Neuronal stem cell (in vitro differentiated cells): ENCODE measurements at regions not wholly inside any gene's neighbourhood (a gene's known extent, or its start where the extent isn't known, plus 50 kb on each side); places are given as distances from the start of the nearest gene placed in this dataset.

Experiments
- DNase-seq: peaks from one replicate; pipeline ENCODE4 v3.0.0-alpha.2; 2013; ENCODE audit warnings: low spot score
- H2AFZ ChIP-seq: one replicate; pipeline ENCODE4 v1.6.1; 2013; ENCODE audit warnings: mild to moderate bottlenecking, low read length, inconsistent platforms
- H2AK5ac ChIP-seq: 2 replicates; pipeline ENCODE4 v1.6.1; 2013; ENCODE audit warnings: low read depth, mild to moderate bottlenecking, inconsistent platforms, low read length, moderate library complexity, mixed read lengths
- H2BK120ac ChIP-seq: 2 replicates; pipeline ENCODE4 v1.6.1; 2013; ENCODE audit warnings: low read depth, mild to moderate bottlenecking, inconsistent platforms, low read length, moderate library complexity, mixed read lengths
- H2BK12ac ChIP-seq: one replicate; pipeline ENCODE4 v1.6.1; 2013; ENCODE audit warnings: low read length, inconsistent platforms
- H2BK15ac ChIP-seq: 2 replicates; pipeline ENCODE4 v1.6.1; 2013; ENCODE audit warnings: mild to moderate bottlenecking, low read length, inconsistent platforms, mixed read lengths
- H2BK5ac ChIP-seq: one replicate; pipeline ENCODE4 v1.6.1; 2013; ENCODE audit warnings: inconsistent platforms, mild to moderate bottlenecking, low read length, moderate library complexity
- H3K14ac ChIP-seq: one replicate; pipeline ENCODE4 v1.6.1; 2013; ENCODE audit warnings: low read length, inconsistent platforms
- H3K18ac ChIP-seq: 2 replicates; pipeline ENCODE4 v1.6.1; 2013; ENCODE audit warnings: low read length, inconsistent platforms
- H3K23ac ChIP-seq: 2 replicates; pipeline ENCODE4 v1.6.1; 2013; ENCODE audit warnings: low read depth, mild to moderate bottlenecking, mixed read lengths, low read length, inconsistent platforms; ENCODE audit not compliant: poor library complexity
- H3K27ac ChIP-seq: replicated peaks from 3 replicates; pipeline ENCODE4 v1.5.1; 2013; ENCODE audit warnings: low read length, inconsistent platforms
- H3K27me3 ChIP-seq, 3 experiments: 2 replicates each; pipeline ENCODE4 v1.6.1; 2013; ENCODE audit warnings: low read length in 3 of 3, mild to moderate bottlenecking in 2 of 3, inconsistent platforms in 1 of 3, low read depth in 1 of 3, mixed read lengths in 1 of 3, moderate library complexity in 1 of 3; ENCODE audit not compliant: control insufficient read depth in 3 of 3, insufficient read depth in 3 of 3
- H3K36me3 ChIP-seq, 2 donors: replicated peaks in 1 of 2; 2 replicates each; pipeline ENCODE4 v1.6.1; 2013; ENCODE audit warnings: low read length in 2 of 2; ENCODE audit not compliant: control insufficient read depth in 2 of 2, insufficient read depth in 2 of 2
- H3K4ac ChIP-seq: 2 replicates; pipeline ENCODE4 v1.6.1; 2013; ENCODE audit warnings: inconsistent platforms, mild to moderate bottlenecking, low read length, moderate library complexity
- H3K4me1 ChIP-seq, 2 donors: 1 replicate in 1 of 2; 2 replicates in 1 of 2; pipeline ENCODE4 v1.6.1; 2013; ENCODE audit warnings: low read length in 2 of 2, low read depth in 1 of 2; ENCODE audit not compliant: control insufficient read depth in 2 of 2, insufficient read depth in 1 of 2
- H3K4me2 ChIP-seq: one replicate; pipeline ENCODE4 v1.6.1; 2013; ENCODE audit warnings: mild to moderate bottlenecking, low read length, inconsistent platforms; ENCODE audit not compliant: insufficient read depth, poor library complexity, severe bottlenecking
- H3K4me3 ChIP-seq, 2 donors: 2 replicates each; pipeline ENCODE4 v1.5.1; 2013; ENCODE audit warnings: low read length in 2 of 2, mild to moderate bottlenecking in 2 of 2, inconsistent platforms in 1 of 2, moderate library complexity in 1 of 2
- H3K79me1 ChIP-seq: one replicate; pipeline ENCODE4 v1.6.1; 2013; ENCODE audit warnings: low read depth, mild to moderate bottlenecking, inconsistent platforms, low read length, moderate library complexity
- H3K9ac ChIP-seq: one replicate; pipeline ENCODE4 v1.6.1; 2013; ENCODE audit warnings: mild to moderate bottlenecking, low read depth, low read length, inconsistent platforms; ENCODE audit not compliant: poor library complexity
- H3K9me3 ChIP-seq, 2 donors: replicated peaks in 1 of 2; 2 replicates each; pipeline versions ENCODE3 to v1.6.1; 2013; ENCODE audit warnings: low read length in 2 of 2, mild to moderate bottlenecking in 2 of 2, inconsistent platforms in 1 of 2, low read depth in 1 of 2, mixed read lengths in 1 of 2, moderate library complexity in 1 of 2; ENCODE audit not compliant: control insufficient read depth in 2 of 2, insufficient read depth in 1 of 2
- H4K8ac ChIP-seq: one replicate; pipeline ENCODE4 v1.6.1; 2013; ENCODE audit warnings: low read depth, mild to moderate bottlenecking, inconsistent platforms, low read length, moderate library complexity
- H4K91ac ChIP-seq: one replicate; pipeline ENCODE4 v1.6.1; 2013; ENCODE audit warnings: low read length, low read depth, mild to moderate bottlenecking, inconsistent platforms; ENCODE audit not compliant: poor library complexity
- WGBS, 2 donors: extraction: QIAGEN DNeasy Blood & Tissue Kit; methylation state at CpG; one replicate each; pipeline ENCODE4 v1.1.7; 2013; ENCODE audit warnings: missing lambda C conversion rate in 2 of 2, mixed read lengths in 1 of 2; ENCODE audit not compliant: insufficient read length in 2 of 2, insufficient replicate concordance in 1 of 2; ENCODE audit errors: extremely low coverage in 2 of 2; 5-methylcytosine and 5-hydroxymethylcytosine counted together

GRCh38 chr2:30362468-30363081 is 84.5 kb upstream of the LCLAT1 start:
- H3K36me3 ChIP-seq, result no peaks in the 10 kb centered on the region

DNA sequence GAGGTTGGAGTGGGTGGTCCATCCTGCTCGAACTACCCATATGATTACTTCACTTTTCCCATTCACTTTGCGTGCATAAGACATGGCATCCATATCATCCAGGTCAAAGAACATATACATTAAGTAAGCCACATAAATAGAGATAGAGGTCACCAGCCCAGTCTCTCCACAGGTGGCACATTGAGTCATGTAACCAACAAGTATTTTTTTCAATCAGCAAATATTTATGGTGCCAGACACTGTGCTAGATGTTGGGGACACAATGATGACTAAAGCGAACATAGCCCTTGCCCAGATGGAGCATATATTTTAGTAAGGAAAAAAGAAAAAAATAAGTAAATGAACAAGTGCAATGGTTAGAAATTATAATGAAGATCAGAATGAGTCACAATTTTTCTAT is 83.6 kb upstream of the LCLAT1 start:
- DNase-seq, result no peak
- H3K27me3 ChIP-seq, result no peaks in the 10 kb centered on the region
- no peak overlapping the region for H3K14ac ChIP-seq
- WGBS, 2 donors, result no CpG with 5 or more reads among the region's 3 CpGs
- no peak overlapping the region for H2AFZ ChIP-seq
- H3K36me3 ChIP-seq, result no peaks in the 10 kb centered on the region
- H3K4me1 ChIP-seq, result peaks cover 3 to 7% of the 10 kb centered on the region in 2 donors
- no peak overlapping the region for H4K91ac ChIP-seq
- H2BK120ac ChIP-seq, result no peak overlapping the region
- H3K9ac ChIP-seq, result no peak overlapping the region
- no peak overlapping the region for H3K4me3 ChIP-seq
- H2AK5ac ChIP-seq, result no peak overlapping the region
- no peaks in the 10 kb centered on the region for H3K9me3 ChIP-seq
- H2BK12ac ChIP-seq, result no peak overlapping the region
- H4K8ac ChIP-seq, result no peak overlapping the region
- no peaks in the 10 kb centered on the region for H3K79me1 ChIP-seq
- no peak overlapping the region for H2BK15ac ChIP-seq
- no peak overlapping the region for H3K18ac ChIP-seq
- no peak overlapping the region for H3K4me2 ChIP-seq
- no peak overlapping the region for H3K27ac ChIP-seq
- no peak overlapping the region for H3K4ac ChIP-seq
- H2BK5ac ChIP-seq, result no peak overlapping the region
- H3K23ac ChIP-seq, result no peak overlapping the region

More at GRCh38 chr2:30362468-30363081, 84.5 kb upstream of the LCLAT1 start:
- Histone ChIP-seq H3K14ac (no peak overlapping the region), H3K27me3 (no peaks in the 10 kb centered on the region), H3K23ac (no peak overlapping the region), H3K79me1 (no peaks in the 10 kb centered on the region), H3K4me3 (no peak overlapping the region), H3K4me2 (no peak overlapping the region), H2BK5ac (no peak overlapping the region), H2BK12ac (no peak overlapping the region), H4K91ac (no peak overlapping the region), H2BK120ac (no peak overlapping the region), H3K18ac (no peak overlapping the region), H2BK15ac (no peak overlapping the region), H3K9me3 (no peaks in the 10 kb centered on the region), H2AK5ac (no peak overlapping the region), H3K9ac (no peak overlapping the region), H4K8ac (no peak overlapping the region), H2AFZ (peak overlapping the region; percentile 21), H3K27ac (no peak overlapping the region), H3K4me1 (peaks cover 3 to 7% of the 10 kb centered on the region in 2 donors), H3K4ac (no peak overlapping the region)
- no CpG with 5 or more reads among the region's 4 CpGs for WGBS, 2 donors
- DNase-seq, result no peak

DNA sequence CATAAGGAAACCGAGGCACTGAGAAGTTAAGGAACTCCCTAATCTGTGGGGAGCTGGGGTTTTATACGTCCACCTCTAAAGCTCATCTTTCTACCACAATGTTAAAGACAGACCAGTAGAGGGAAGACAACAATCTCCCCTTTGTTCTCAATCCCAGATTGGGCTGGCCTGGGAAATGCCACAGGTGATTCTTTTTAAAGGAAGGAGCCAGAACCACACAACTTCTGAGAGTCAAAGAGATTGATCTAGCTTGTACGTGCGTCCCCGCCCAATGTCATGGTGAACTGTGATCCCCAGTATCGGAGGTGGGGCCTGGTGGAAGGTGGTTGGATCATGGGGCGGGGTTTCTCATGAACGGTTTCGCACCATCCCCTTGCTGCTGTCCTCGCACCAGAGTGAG is 81.8 kb upstream of the LCLAT1 start:
- DNase-seq, result no peak
- Histone ChIP-seq H2AFZ (no peak overlapping the region), H3K4me2 (no peak overlapping the region), H3K9me3 (no peaks in the 10 kb centered on the region), H3K9ac (no peak overlapping the region), H3K4me3 (no peak overlapping the region), H2BK5ac (no peak overlapping the region), H3K4ac (no peak overlapping the region), H2BK12ac (no peak overlapping the region), H3K4me1 (peaks cover 3 to 7% of the 10 kb centered on the region in 2 donors), H4K8ac (no peak overlapping the region), H3K79me1 (no peaks in the 10 kb centered on the region), H2BK120ac (no peak overlapping the region), H3K36me3 (no peaks in the 10 kb centered on the region), H3K14ac (peak overlapping the region; percentile 11), H2AK5ac (no peak overlapping the region), H3K18ac (peak overlapping the region; percentile 30), H4K91ac (no peak overlapping the region), H3K27me3 (no peaks in the 10 kb centered on the region), H3K27ac (no peak overlapping the region), H3K23ac (no peak overlapping the region), H2BK15ac (no peak overlapping the region)
- no CpG with 5 or more reads among the region's 10 CpGs for WGBS, 2 donors

- Histone ChIP-seq H3K4me3 (no peak overlapping the region), H3K23ac (no peak overlapping the region), H2BK12ac (no peak overlapping the region), H3K27ac (no peak overlapping the region), H3K36me3 (no peaks in the 10 kb centered on the region), H3K79me1 (no peaks in the 10 kb centered on the region), H3K14ac (no peak overlapping the region), H2AK5ac (no peak overlapping the region), H2BK5ac (no peak overlapping the region), H2AFZ (no peak overlapping the region), H3K27me3 (no peaks in the 10 kb centered on the region), H3K9me3 (no peaks in the 10 kb centered on the region), H3K4ac (no peak overlapping the region), H2BK120ac (no peak overlapping the region), H3K4me2 (no peak overlapping the region), H4K8ac (no peak overlapping the region), H3K18ac (peak overlapping the region; percentile 30), H3K4me1 (peaks cover 3 to 7% of the 10 kb centered on the region in 2 donors), H3K9ac (no peak overlapping the region), H4K91ac (no peak overlapping the region), H2BK15ac (no peak overlapping the region)
- DNase-seq, result no peak
- WGBS, 2 donors, result no CpG with 5 or more reads among the region's 10 CpGs
These were observed 80.8 kb upstream of the LCLAT1 start for GRCh38 chr2:30366199-30366691.
